Parathyroid adenoma (tissue), 2 donors: ENCODE measurements at regions not wholly inside any gene's neighbourhood (a gene's known extent, or its start where the extent isn't known, plus 50 kb on each side); places are given as distances from the start of the nearest gene placed in this dataset.

Experiments
- H2AFZ ChIP-seq: fragments of 300-600 bp; sonication (generic); one replicate; pipeline ENCODE4 v1.7.0; 2017; ENCODE audit warnings: antibody characterized with exemption, mild to moderate bottlenecking
- H3K27ac ChIP-seq: fragments of 300-600 bp; sonication (generic); one replicate; pipeline ENCODE4 v1.7.0; 2017
- H3K27me3 ChIP-seq: fragments of 300-600 bp; sonication (generic); one replicate; pipeline ENCODE4 v1.7.0; 2017; ENCODE audit warnings: low read length; ENCODE audit not compliant: control insufficient read depth, insufficient read depth
- H3K36me3 ChIP-seq: fragments of 300-600 bp; sonication (generic); one replicate; pipeline ENCODE4 v1.7.0; 2017; ENCODE audit warnings: low read length; ENCODE audit not compliant: control insufficient read depth, insufficient read depth
- H3K4me1 ChIP-seq: fragments of 300-600 bp; sonication (generic); one replicate; pipeline ENCODE4 v1.7.0; 2017; ENCODE audit warnings: control low read depth
- H3K4me2 ChIP-seq: fragments of 300-600 bp; sonication (generic); one replicate; pipeline ENCODE4 v1.7.0; 2017; ENCODE audit warnings: low read length
- H3K4me3 ChIP-seq: fragments of 300-600 bp; sonication (generic); one replicate; pipeline ENCODE4 v1.7.0; 2017; ENCODE audit warnings: low read depth, low read length
- H3K79me2 ChIP-seq: fragments of 300-600 bp; sonication (generic); one replicate; pipeline ENCODE4 v1.7.0; 2017; ENCODE audit warnings: control low read depth
- H3K9ac ChIP-seq: fragments of 300-600 bp; sonication (generic); one replicate; pipeline ENCODE4 v1.7.0; 2017; ENCODE audit warnings: mild to moderate bottlenecking
- H3K9me3 ChIP-seq: fragments of 300-600 bp; sonication (generic); one replicate; pipeline ENCODE4 v1.7.0; 2017; ENCODE audit warnings: low read length; ENCODE audit not compliant: control insufficient read depth
- CTCF ChIP-seq: fragments of 300-600 bp; sonication (generic); IDR thresholded peaks from one replicate; pipeline ENCODE4 v1.7.0; 2017; ENCODE audit warnings: antibody characterized with exemption, mild to moderate bottlenecking
- donor health status: primary hyperparathyroidism.

GRCh38 chr12:65632131-65632855 lies 192.0 kb upstream of the HMGA2 start:
- H3K9ac ChIP-seq, result no peak overlapping the region
- no peak overlapping the region for H3K4me2 ChIP-seq
- H3K27me3 ChIP-seq, result no peaks in the 10 kb centered on the region
- H3K4me3 ChIP-seq, result no peak overlapping the region
- H3K4me1 ChIP-seq, result no peaks in the 10 kb centered on the region
- no peak overlapping the region for H2AFZ ChIP-seq
- H3K27ac ChIP-seq, result no peak overlapping the region
- no peaks in the 10 kb centered on the region for H3K9me3 ChIP-seq
- TF ChIP-seq CTCF, result no peak
- no peaks in the 10 kb centered on the region for H3K79me2 ChIP-seq
- H3K36me3 ChIP-seq, result no peaks in the 10 kb centered on the region

- Histone ChIP-seq H3K27me3 (no peaks in the 10 kb centered on the region), H3K4me1 (no peaks in the 10 kb centered on the region), H3K4me3 (no peak overlapping the region), H3K9ac (no peak overlapping the region), H3K9me3 (no peaks in the 10 kb centered on the region), H2AFZ (no peak overlapping the region), H3K4me2 (no peak overlapping the region), H3K27ac (no peak overlapping the region), H3K79me2 (no peaks in the 10 kb centered on the region), H3K36me3 (no peaks in the 10 kb centered on the region)
- no peak for TF ChIP-seq CTCF
Measured at GRCh38 chr12:65634061-65634460, 190.2 kb upstream of the HMGA2 start.

- Histone ChIP-seq H3K27me3 (no peaks in the 10 kb centered on the region), H2AFZ (no peak overlapping the region), H3K9ac (no peak overlapping the region), H3K4me1 (no peaks in the 10 kb centered on the region), H3K4me2 (no peak overlapping the region), H3K79me2 (no peaks in the 10 kb centered on the region), H3K36me3 (no peaks in the 10 kb centered on the region), H3K4me3 (no peak overlapping the region), H3K27ac (no peak overlapping the region), H3K9me3 (no peaks in the 10 kb centered on the region)
- no peak for TF ChIP-seq CTCF
Measured at GRCh38 chr12:65634626-65635331, 189.5 kb upstream of the HMGA2 start.

GRCh38 chr12:65636436-65636835 lies 187.8 kb upstream of the HMGA2 start:
- no peaks in the 10 kb centered on the region for H3K27me3 ChIP-seq
- H3K36me3 ChIP-seq, result no peaks in the 10 kb centered on the region
- H3K9ac ChIP-seq, result no peak overlapping the region
- no peak overlapping the region for H3K27ac ChIP-seq
- H3K4me1 ChIP-seq, result no peaks in the 10 kb centered on the region
- H3K9me3 ChIP-seq, result no peaks in the 10 kb centered on the region
- H3K4me2 ChIP-seq, result no peak overlapping the region
- TF ChIP-seq CTCF, result no peak
- H3K4me3 ChIP-seq, result no peak overlapping the region
- H2AFZ ChIP-seq, result no peak overlapping the region
- no peaks in the 10 kb centered on the region for H3K79me2 ChIP-seq
